SK-N-SH (cell line): ENCODE measurements at regions not wholly inside any gene's neighbourhood (a gene's known extent, or its start where the extent isn't known, plus 50 kb on each side); places are given as distances from the start of the nearest gene placed in this dataset.

Experiments used
- CTCF ChIP-seq: fragments of 200-600 bp; sonication (generic); IDR thresholded peaks from 2 replicates; pipeline ENCODE4 v1.6.1; 2017; ENCODE audit warnings: antibody characterized with exemption, mild to moderate bottlenecking, moderate library complexity
- POLR2AphosphoS5 ChIP-seq: IDR thresholded peaks from 2 replicates; pipeline ENCODE4 v1.6.1; 2012; ENCODE audit warnings: low read depth, low read length
- RCOR1 ChIP-seq: fragments of 150-350 bp; IDR thresholded peaks from 2 replicates; pipeline ENCODE4 v1.6.1; 2017; ENCODE audit warnings: antibody characterized with exemption, low read length
- TF ChIP-seq, protein P1 (sequence below): fragments of 150-350 bp; IDR thresholded peaks from 2 replicates; pipeline ENCODE4 v1.6.1; 2016; ENCODE audit warnings: mild to moderate bottlenecking, low read depth, low read length
- TF ChIP-seq, protein P2 (sequence below): IDR thresholded peaks from 2 replicates; pipeline ENCODE4 v1.4.0; 2012; ENCODE audit warnings: low read depth

- TF ChIP-seq, protein P1, sequence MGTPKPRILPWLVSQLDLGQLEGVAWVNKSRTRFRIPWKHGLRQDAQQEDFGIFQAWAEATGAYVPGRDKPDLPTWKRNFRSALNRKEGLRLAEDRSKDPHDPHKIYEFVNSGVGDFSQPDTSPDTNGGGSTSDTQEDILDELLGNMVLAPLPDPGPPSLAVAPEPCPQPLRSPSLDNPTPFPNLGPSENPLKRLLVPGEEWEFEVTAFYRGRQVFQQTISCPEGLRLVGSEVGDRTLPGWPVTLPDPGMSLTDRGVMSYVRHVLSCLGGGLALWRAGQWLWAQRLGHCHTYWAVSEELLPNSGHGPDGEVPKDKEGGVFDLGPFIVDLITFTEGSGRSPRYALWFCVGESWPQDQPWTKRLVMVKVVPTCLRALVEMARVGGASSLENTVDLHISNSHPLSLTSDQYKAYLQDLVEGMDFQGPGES = no peak
- TF ChIP-seq RCOR1 (no peak), CTCF (no peak), POLR2AphosphoS5 (no peak)
- TF ChIP-seq, protein P2, sequence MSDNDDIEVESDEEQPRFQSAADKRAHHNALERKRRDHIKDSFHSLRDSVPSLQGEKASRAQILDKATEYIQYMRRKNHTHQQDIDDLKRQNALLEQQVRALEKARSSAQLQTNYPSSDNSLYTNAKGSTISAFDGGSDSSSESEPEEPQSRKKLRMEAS = no peak
These were observed 903.3 kb upstream of the KLHL29 start for GRCh38 chr2:22481486-22482259.
